Activated naive CD4-positive, alpha-beta T cell treated with anti-CD3 and anti-CD28 coated beads, Interleukin-2, amount 10 ng/mL, durations not matched to agents 7 days and 5 days (primary cell): ENCODE measurements at regions not wholly inside any gene's neighbourhood (a gene's known extent, or its start where the extent isn't known, plus 50 kb on each side); places are given as distances from the start of the nearest gene placed in this dataset.
A peak's percentile ranks its signal among the peaks of the same experiment; 100 is the strongest.
"Not testable (repeated sequence)": the region's sequence is repeated elsewhere in the genome, so short reads cannot be mapped to it uniquely, and the experiment has no call there.

Experiments
- CTCF ChIA-PET: fragments of 350-600 bp; sonication (Branson Sonifier 250); formaldehyde crosslinking; loops from one replicate; lab custom pipeline; 2021; ENCODE audit warnings: antibody characterized with exemption; lab: Charles Lee
- DNase-seq: peaks from one replicate; pipeline ENCODE4 v3.0.0-alpha.2; 2020
- H3K27ac Mint-ChIP-seq: one replicate; pipeline ENCODE4 v1.8.0; 2021; ENCODE audit warnings: mild to moderate bottlenecking, moderate library complexity, mixed read lengths
- H3K27me3 Mint-ChIP-seq: one replicate; pipeline ENCODE4 v1.8.0; 2021; ENCODE audit warnings: mild to moderate bottlenecking, mixed read lengths
- H3K36me3 Mint-ChIP-seq: one replicate; pipeline ENCODE4 v1.8.0; 2021; ENCODE audit warnings: mixed read lengths
- H3K4me1 Mint-ChIP-seq: one replicate; pipeline ENCODE4 v1.8.0; 2021; ENCODE audit warnings: mixed read lengths
- H3K4me3 Mint-ChIP-seq: one replicate; pipeline ENCODE4 v1.8.0; 2021; ENCODE audit warnings: mild to moderate bottlenecking, moderate library complexity, mixed read lengths
- H3K9me3 Mint-ChIP-seq: one replicate; pipeline ENCODE4 v1.8.0; 2021; ENCODE audit warnings: mixed read lengths

DNA sequence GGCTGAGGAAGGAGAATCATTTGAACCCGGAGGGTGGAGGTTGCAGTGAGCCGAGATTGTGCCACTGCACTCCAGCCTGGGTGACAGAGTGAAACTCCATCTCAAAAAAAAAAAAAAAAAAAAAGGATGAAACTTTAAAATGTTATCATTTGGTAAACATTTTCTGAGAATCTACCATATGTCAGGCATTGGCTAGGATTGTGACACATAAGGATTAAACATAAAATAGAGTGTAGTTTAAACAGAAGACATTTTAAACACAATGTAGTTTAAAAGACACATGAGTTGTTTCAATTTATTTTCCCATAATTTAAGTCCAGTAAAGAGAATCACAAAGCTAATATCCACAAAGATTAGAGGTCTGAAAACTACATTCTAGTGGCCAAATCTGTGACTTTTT, 63.5 kb upstream of the TBXT start:
- H3K4me3 Mint-ChIP-seq, DNase-seq, H3K9me3 Mint-ChIP-seq, CTCF ChIA-PET, H3K36me3 Mint-ChIP-seq: not testable (repeated sequence)
- H3K4me1 Mint-ChIP-seq = peaks cover 60% of the 10 kb centered on the region
- peaks cover 38% of the 10 kb centered on the region for H3K27me3 Mint-ChIP-seq
- peak overlapping the region; percentile 90 for H3K27ac Mint-ChIP-seq

DNA sequence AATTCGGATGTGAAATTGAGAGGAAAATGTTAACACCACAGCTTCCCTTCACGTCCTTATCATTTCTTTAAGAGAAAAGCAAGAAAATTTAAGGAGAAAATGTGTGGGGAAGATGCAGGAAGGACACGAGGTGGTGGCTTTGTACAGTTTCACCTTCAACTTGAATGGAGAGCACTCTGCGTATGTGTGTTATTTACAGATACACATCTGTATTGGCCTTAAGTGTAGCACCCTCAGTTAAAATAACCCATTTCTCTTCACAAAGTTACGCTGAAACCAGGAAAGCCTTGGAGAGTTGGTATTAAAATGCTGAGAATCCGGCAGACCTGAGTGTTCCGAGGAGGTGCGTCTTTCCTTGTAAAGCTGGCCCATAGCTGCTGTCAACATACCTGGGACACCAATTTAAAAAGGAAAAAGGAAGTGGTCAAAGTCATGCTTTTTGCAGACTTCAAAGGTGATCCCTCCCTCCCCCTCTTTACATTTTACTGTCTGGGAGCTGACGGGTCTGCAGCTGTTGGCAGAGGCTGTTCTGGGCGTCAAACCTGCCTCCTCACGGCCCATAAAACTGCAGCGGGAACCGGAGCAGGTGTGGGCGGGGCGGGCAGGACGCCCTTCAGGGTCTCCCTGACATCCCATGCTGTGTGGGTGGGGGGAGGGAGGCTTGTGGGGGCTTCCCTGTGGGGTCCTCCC, 61.3 kb upstream of the TBXT start:
- H3K4me3 Mint-ChIP-seq = peak overlapping the region; percentile 38
- peaks cover 4% of the 10 kb centered on the region for H3K36me3 Mint-ChIP-seq
- H3K27ac Mint-ChIP-seq = peak overlapping the region; percentile 77
- peaks cover 42% of the 10 kb centered on the region for H3K27me3 Mint-ChIP-seq
- H3K4me1 Mint-ChIP-seq = peaks cover 46% of the 10 kb centered on the region
- CTCF ChIA-PET = no interaction called here
- H3K9me3 Mint-ChIP-seq = no peaks in the 10 kb centered on the region
- peak; percentile 39 for DNase-seq

DNA sequence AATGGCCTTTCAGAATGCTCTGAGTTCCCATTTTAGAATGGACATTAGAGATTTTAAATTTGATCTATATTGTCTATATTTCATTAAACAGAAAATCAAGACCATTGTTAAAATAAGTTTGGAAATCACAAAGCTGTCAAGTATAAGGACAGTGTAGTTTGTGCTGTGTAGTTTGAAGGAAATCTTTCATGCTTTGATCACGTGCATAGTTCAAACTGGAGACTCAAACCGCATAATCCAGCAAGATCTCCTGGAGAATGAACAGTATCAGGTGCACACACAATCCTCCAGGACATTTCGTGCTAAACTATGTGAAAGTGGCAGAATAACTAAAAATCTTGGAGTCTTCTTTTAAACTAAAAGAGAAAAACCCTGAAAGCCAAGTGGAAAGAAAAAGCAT, 60.8 kb upstream of the TBXT start:
- peaks cover 4% of the 10 kb centered on the region for H3K36me3 Mint-ChIP-seq
- H3K27me3 Mint-ChIP-seq = peaks cover 47% of the 10 kb centered on the region
- peak overlapping the region; percentile 77 for H3K27ac Mint-ChIP-seq
- H3K4me1 Mint-ChIP-seq = peaks cover 50% of the 10 kb centered on the region
- H3K9me3 Mint-ChIP-seq = no peaks in the 10 kb centered on the region
- CTCF ChIA-PET = no interaction called here
- no peak for DNase-seq
- no peak overlapping the region for H3K4me3 Mint-ChIP-seq

- CTCF ChIA-PET = no interaction called here
- no peak overlapping the region for H3K27ac Mint-ChIP-seq
- no peaks in the 10 kb centered on the region for H3K36me3 Mint-ChIP-seq
- H3K4me1 Mint-ChIP-seq = peaks cover 23% of the 10 kb centered on the region
- H3K27me3 Mint-ChIP-seq = peaks cover 46% of the 10 kb centered on the region
- no peaks in the 10 kb centered on the region for H3K9me3 Mint-ChIP-seq
- DNase-seq = no peak
- H3K4me3 Mint-ChIP-seq = no peak overlapping the region
Measured at GRCh38 chr6:166223079-166223478, 55.4 kb upstream of the TBXT start.

- Mint-ChIP-seq H3K4me1 (peaks cover 23% of the 10 kb centered on the region), H3K27me3 (peaks cover 45% of the 10 kb centered on the region), H3K9me3 (no peaks in the 10 kb centered on the region), H3K4me3 (no peak overlapping the region), H3K27ac (no peak overlapping the region), H3K36me3 (no peaks in the 10 kb centered on the region)
- CTCF ChIA-PET = no interaction called here
- no peak for DNase-seq
Measured at GRCh38 chr6:166222631-166223030, 55.0 kb upstream of the TBXT start.

- H3K4me1 Mint-ChIP-seq = peaks cover 23% of the 10 kb centered on the region
- CTCF ChIA-PET = no interaction called here
- no peak overlapping the region for H3K4me3 Mint-ChIP-seq
- H3K36me3 Mint-ChIP-seq = no peaks in the 10 kb centered on the region
- no peak for DNase-seq
- peak overlapping the region; percentile 15 for H3K27ac Mint-ChIP-seq
- no peaks in the 10 kb centered on the region for H3K9me3 Mint-ChIP-seq
- H3K27me3 Mint-ChIP-seq = peaks cover 37% of the 10 kb centered on the region
Measured at GRCh38 chr6:166221636-166222035, 54.0 kb upstream of the TBXT start.

DNA sequence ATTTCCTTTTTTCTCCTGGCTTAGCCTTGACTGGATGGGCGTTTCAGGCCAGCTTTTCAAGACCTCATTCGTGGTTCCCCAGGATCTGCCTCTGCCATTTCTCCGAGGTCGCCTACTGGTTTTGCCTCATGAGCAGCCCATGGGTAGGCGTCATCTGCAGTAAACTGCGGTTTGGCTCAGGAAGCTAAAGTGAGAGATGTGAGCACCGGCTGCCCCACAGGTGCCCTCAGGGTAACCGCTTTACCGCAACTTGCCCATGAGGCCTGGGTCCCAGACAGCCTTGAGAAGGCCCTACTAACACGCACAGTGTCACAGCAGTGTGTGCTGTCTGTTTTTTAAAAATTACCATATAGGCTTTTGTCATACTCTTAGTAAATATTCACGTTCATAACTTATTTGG, 53.4 kb upstream of the TBXT start:
- Mint-ChIP-seq H3K9me3 (no peaks in the 10 kb centered on the region), H3K27ac (no peak overlapping the region), H3K27me3 (peaks cover 32% of the 10 kb centered on the region), H3K4me1 (peaks cover 23% of the 10 kb centered on the region), H3K4me3 (no peak overlapping the region), H3K36me3 (no peaks in the 10 kb centered on the region)
- peak; percentile 31 for DNase-seq
- CTCF ChIA-PET = no interaction called here
